PFSK-1 (cell line): ENCODE measurements at regions not wholly inside any gene's neighbourhood (a gene's known extent, or its start where the extent isn't known, plus 50 kb on each side); places are given as distances from the start of the nearest gene placed in this dataset.

Experiments
- POLR2AphosphoS5 ChIP-seq: IDR thresholded peaks from 2 replicates; pipeline ENCODE4 v1.6.1; 2012; ENCODE audit warnings: low read depth, mild to moderate bottlenecking, control low read depth, low read length, moderate library complexity
- TAF1 ChIP-seq: IDR thresholded peaks from 2 replicates; pipeline ENCODE4 v1.6.1; 2012; ENCODE audit warnings: low read length, control low read depth, borderline replicate concordance; ENCODE audit not compliant: insufficient read depth
- TF ChIP-seq, protein P1 (sequence below), 2 experiments: IDR thresholded peaks; 2 replicates each; pipeline versions ENCODE4 v1.6.1 to v1.8.0; 2011 to 2012; ENCODE audit warnings: low read depth in 2 of 2, low read length in 2 of 2, control low read depth in 1 of 2, inconsistent platforms in 1 of 2, mild to moderate bottlenecking in 1 of 2, moderate library complexity in 1 of 2; ENCODE audit not compliant: insufficient read depth in 1 of 2

DNA sequence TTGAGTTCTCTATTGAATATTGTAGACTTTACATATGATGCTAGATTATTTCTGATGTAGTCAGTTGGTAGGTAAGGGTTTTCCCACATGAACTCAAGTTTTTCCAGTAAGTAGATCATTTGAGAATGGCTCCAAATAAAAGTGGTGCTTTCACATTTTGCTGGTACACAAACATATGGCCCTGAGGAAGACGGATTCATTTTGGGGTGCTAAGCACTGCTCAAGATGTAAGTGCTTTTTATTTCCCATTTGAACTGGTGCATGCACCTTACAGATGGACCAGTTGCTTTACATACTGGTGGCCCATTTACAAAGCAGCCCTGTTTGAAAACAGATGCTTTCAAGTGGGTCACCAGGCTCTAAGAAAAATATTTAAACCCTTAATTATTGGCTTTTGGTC, 266.7 kb downstream of the MEIS1 start:
- TF ChIP-seq TAF1, result no peak
- no peak for TF ChIP-seq POLR2AphosphoS5
- TF ChIP-seq, protein P1, sequence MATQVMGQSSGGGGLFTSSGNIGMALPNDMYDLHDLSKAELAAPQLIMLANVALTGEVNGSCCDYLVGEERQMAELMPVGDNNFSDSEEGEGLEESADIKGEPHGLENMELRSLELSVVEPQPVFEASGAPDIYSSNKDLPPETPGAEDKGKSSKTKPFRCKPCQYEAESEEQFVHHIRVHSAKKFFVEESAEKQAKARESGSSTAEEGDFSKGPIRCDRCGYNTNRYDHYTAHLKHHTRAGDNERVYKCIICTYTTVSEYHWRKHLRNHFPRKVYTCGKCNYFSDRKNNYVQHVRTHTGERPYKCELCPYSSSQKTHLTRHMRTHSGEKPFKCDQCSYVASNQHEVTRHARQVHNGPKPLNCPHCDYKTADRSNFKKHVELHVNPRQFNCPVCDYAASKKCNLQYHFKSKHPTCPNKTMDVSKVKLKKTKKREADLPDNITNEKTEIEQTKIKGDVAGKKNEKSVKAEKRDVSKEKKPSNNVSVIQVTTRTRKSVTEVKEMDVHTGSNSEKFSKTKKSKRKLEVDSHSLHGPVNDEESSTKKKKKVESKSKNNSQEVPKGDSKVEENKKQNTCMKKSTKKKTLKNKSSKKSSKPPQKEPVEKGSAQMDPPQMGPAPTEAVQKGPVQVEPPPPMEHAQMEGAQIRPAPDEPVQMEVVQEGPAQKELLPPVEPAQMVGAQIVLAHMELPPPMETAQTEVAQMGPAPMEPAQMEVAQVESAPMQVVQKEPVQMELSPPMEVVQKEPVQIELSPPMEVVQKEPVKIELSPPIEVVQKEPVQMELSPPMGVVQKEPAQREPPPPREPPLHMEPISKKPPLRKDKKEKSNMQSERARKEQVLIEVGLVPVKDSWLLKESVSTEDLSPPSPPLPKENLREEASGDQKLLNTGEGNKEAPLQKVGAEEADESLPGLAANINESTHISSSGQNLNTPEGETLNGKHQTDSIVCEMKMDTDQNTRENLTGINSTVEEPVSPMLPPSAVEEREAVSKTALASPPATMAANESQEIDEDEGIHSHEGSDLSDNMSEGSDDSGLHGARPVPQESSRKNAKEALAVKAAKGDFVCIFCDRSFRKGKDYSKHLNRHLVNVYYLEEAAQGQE (IDR thresholded peaks at IDR 0.05; ENCODE audit: insufficient read depth in 1 of 2, low read depth in 2 of 2, low read length in 2 of 2), result no peak
